ENCODE measurements at regions not wholly inside any gene's neighbourhood (a gene's known extent, or its start where the extent isn't known, plus 50 kb on each side); places are given as distances from the start of the nearest gene placed in this dataset.

DNA sequence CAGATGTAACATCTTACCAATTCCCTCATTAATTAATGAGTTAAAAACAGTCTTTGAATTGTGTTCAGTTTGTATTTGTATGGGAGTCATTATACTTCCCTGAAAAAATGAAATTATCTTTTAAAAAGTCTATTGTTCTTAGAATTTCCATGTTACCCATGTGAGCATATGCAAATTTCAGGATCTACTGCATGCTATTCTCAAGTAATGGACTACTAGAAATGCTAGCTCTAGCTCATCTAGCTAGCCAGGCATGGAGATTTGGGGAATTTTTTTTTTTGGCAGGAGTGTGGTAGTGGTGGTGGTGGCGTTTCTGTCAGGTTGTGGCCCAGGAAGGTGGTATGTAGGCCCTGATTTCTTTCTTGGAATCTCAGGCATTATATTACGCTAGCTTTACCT, 218.4 kb downstream of the AEBP2 start:
- TF ChIP-seq POLR2A (IDR thresholded peaks at IDR 0.05; ENCODE audit: low read depth, low read length) = no peak
- TF ChIP-seq POLR2AphosphoS5 (IDR thresholded peaks at IDR 0.05; ENCODE audit: low read depth, low read length) = no peak

All from GM12892 (cell line).